H1 (cell line): ENCODE measurements at regions not wholly inside any gene's neighbourhood (a gene's known extent, or its start where the extent isn't known, plus 50 kb on each side); places are given as distances from the start of the nearest gene placed in this dataset.

Experiments used
- CTCF ChIP-seq, 3 experiments: IDR thresholded peaks; 1 replicate in 2 of 3; 2 replicates in 1 of 3; pipeline versions ENCODE4 v1.5.1 to v1.6.1; 2011; ENCODE audit warnings: low read length in 3 of 3, mild to moderate bottlenecking in 3 of 3, inconsistent platforms in 2 of 3, low read depth in 1 of 3, moderate library complexity in 1 of 3; ENCODE audit not compliant: insufficient read depth in 1 of 3; ENCODE audit errors: control extremely low read depth in 1 of 3
- EP300 ChIP-seq, 2 experiments: IDR thresholded peaks; 1 replicate in 1 of 2; 2 replicates in 1 of 2; pipeline ENCODE4 v1.6.1; 2011 to 2012; ENCODE audit warnings: low read depth in 2 of 2, low read length in 2 of 2, mild to moderate bottlenecking in 2 of 2, borderline replicate concordance in 1 of 2, inconsistent platforms in 1 of 2, moderate library complexity in 1 of 2
- NRF1 ChIP-seq: IDR thresholded peaks from 2 replicates; pipeline ENCODE4 v1.6.1; 2011; ENCODE audit warnings: mild to moderate bottlenecking, low read depth, low read length, improper control_type of control experiment
- POLR2A ChIP-seq, 2 experiments: IDR thresholded peaks; 1 replicate in 1 of 2; 2 replicates in 1 of 2; pipeline ENCODE4 v1.6.1; 2011; ENCODE audit warnings: low read depth in 2 of 2, low read length in 2 of 2, mild to moderate bottlenecking in 2 of 2; ENCODE audit errors: control extremely low read depth in 1 of 2
- RXRA ChIP-seq: IDR thresholded peaks from 2 replicates; pipeline ENCODE4 v1.6.1; 2011; ENCODE audit warnings: low read depth, mild to moderate bottlenecking, low read length, moderate library complexity; ENCODE audit not compliant: insufficient read depth
- TAF1 ChIP-seq: IDR thresholded peaks from 2 replicates; pipeline ENCODE4 v1.6.1; 2011; ENCODE audit warnings: mild to moderate bottlenecking, low read depth, low read length
- TCF12 ChIP-seq: IDR thresholded peaks from 2 replicates; pipeline ENCODE4 v1.6.1; 2011; ENCODE audit warnings: low read depth, mild to moderate bottlenecking, low read length
- YY1 ChIP-seq: IDR thresholded peaks from 2 replicates; pipeline ENCODE4 v1.6.1; 2011; ENCODE audit warnings: low read depth, mild to moderate bottlenecking, low read length

GRCh38 chr6:135128268-135128914, 52.7 kb upstream of the MYB start:
- no peak for TF ChIP-seq RXRA
- no peak for TF ChIP-seq EP300 (IDR thresholded peaks at IDR 0.05; ENCODE audit: borderline replicate concordance in 1 of 2, low read depth in 2 of 2, low read length in 2 of 2)
- no peak for TF ChIP-seq POLR2A (IDR thresholded peaks at IDR 0.05; ENCODE audit: control extremely low read depth in 1 of 2, low read depth in 2 of 2, low read length in 2 of 2)
- TF ChIP-seq CTCF (IDR thresholded peaks at IDR 0.05; ENCODE audit: control extremely low read depth in 1 of 3, insufficient read depth in 1 of 3, low read depth in 1 of 3, low read length in 3 of 3) = no peak
- no peak for TF ChIP-seq NRF1
- no peak for TF ChIP-seq YY1
- TF ChIP-seq TAF1 = no peak
- no peak for TF ChIP-seq TCF12
